K562 (cell line): ENCODE measurements at regions not wholly inside any gene's neighbourhood (a gene's known extent, or its start where the extent isn't known, plus 50 kb on each side); places are given as distances from the start of the nearest gene placed in this dataset.

Source experiments
- ATAC-seq: fragments of 200-7000 bp; cut with Tn5 transposase; 3 replicates; pipeline ENCODE4 v1.9.1; 2020; ENCODE audit warnings: moderate library complexity
- BruUV-seq: library from RNA; stranded (reverse); fragments of 400-500 nt; replicated peaks from 2 replicates; lab custom pipeline; 2021; lab: Mats Ljungman, UMichigan
- CTCF ChIA-PET: fragments of 300-600 bp; formaldehyde crosslinking; extraction: SDS; loops from one replicate; lab custom pipeline; 2021; ENCODE audit warnings: low intra/inter-chr PET ratio; lab: Yijun Ruan, JAX
- POLR2A ChIA-PET: fragments of 300-600, 350-650 bp; sonication (Branson Sonifier 250); formaldehyde crosslinking; extraction: SDS; loops from one replicate; lab custom pipeline; 2021; ENCODE audit warnings: antibody characterized with exemption, inconsistent platforms; lab: Yijun Ruan, JAX
- DNase-seq, 4 experiments: peaks; one replicate each; pipeline versions ENCODE4 v3.0.0 to v3.0.0-alpha.2; 2011 to 2018; ENCODE audit warnings: low spot score in 3 of 4, mixed read lengths in 3 of 4; ENCODE audit errors: extremely low read depth in 1 of 4
- FAIRE-seq: peaks from 2 replicates; lab custom pipeline; 2011; peaks lifted over from hg19 to GRCh38; lab: Jason Lieb, UNC
- H2AFZ ChIP-seq: 2 replicates; pipeline ENCODE4 v1.6.0; 2011; ENCODE audit warnings: low read depth, low read length, control low read depth, inconsistent platforms
- H3K27ac ChIP-seq: fragments of 200-600 bp; 3 replicates; pipeline ENCODE4 v1.8.0; 2011; ENCODE audit warnings: low read depth, mild to moderate bottlenecking, control low read depth, inconsistent platforms, low read length, moderate library complexity, mixed read lengths; ENCODE audit errors: extremely low read depth
- H3K27me3 ChIP-seq, 2 experiments: fragments of 300-600 bp in 1 of 2; 2 replicates in 1 of 2; 3 replicates in 1 of 2; pipeline versions ENCODE4 v1.6.0 to v1.8.0; 2011; ENCODE audit warnings: inconsistent platforms in 2 of 2, low read length in 2 of 2, mild to moderate bottlenecking in 1 of 2, mixed read lengths in 1 of 2, moderate library complexity in 1 of 2; ENCODE audit not compliant: control insufficient read depth in 2 of 2, insufficient read depth in 2 of 2
- H3K36me3 ChIP-seq: fragments of 300-600 bp; 3 replicates; pipeline ENCODE4 v1.8.0; 2011; ENCODE audit warnings: mild to moderate bottlenecking, low read length, inconsistent platforms; ENCODE audit not compliant: control insufficient read depth, insufficient read depth
- H3K4me1 ChIP-seq, 2 experiments: fragments of 200-600 bp in 1 of 2; replicated peaks in 1 of 2; 2 replicates in 1 of 2; 3 replicates in 1 of 2; pipeline versions ENCODE4 v1.5.1 to v1.8.0; 2011; ENCODE audit warnings: inconsistent platforms in 2 of 2, low read length in 2 of 2, mild to moderate bottlenecking in 1 of 2, mixed read lengths in 1 of 2, moderate library complexity in 1 of 2; ENCODE audit not compliant: control insufficient read depth in 2 of 2, insufficient read depth in 2 of 2
- H3K4me2 ChIP-seq: 2 replicates; pipeline ENCODE4 v1.6.1; 2011; ENCODE audit warnings: low read length, control low read depth, inconsistent platforms, mixed read lengths; ENCODE audit not compliant: insufficient read depth
- H3K4me3 ChIP-seq: fragments of 200-600 bp; sonication (generic), shearing (Covaris generic); 2 replicates; pipeline ENCODE4 v1.5.1; 2016; ENCODE audit warnings: control low read depth, inconsistent platforms
- H3K79me2 ChIP-seq: fragments of 200-600 bp; 3 replicates; pipeline ENCODE4 v1.8.0; 2011; ENCODE audit warnings: low read length, inconsistent platforms; ENCODE audit not compliant: control insufficient read depth, insufficient read depth
- H3K9ac ChIP-seq, 2 experiments: 2 replicates each; pipeline versions ENCODE4 v1.6.0 to v1.6.1; 2011; ENCODE audit warnings: low read depth in 2 of 2, low read length in 2 of 2, control low read depth in 1 of 2, inconsistent platforms in 1 of 2, mild to moderate bottlenecking in 1 of 2, mixed read lengths in 1 of 2; ENCODE audit not compliant: insufficient read depth in 1 of 2
- H3K9me1 ChIP-seq: one replicate; pipeline ENCODE4 v1.6.0; 2011; ENCODE audit warnings: inconsistent platforms, mild to moderate bottlenecking, low read length, moderate library complexity; ENCODE audit not compliant: control insufficient read depth, insufficient read depth
- H3K9me3 ChIP-seq: replicated peaks from 2 replicates; pipeline ENCODE4 v1.5.1; 2011; ENCODE audit warnings: low read depth, low read length, inconsistent platforms; ENCODE audit not compliant: control insufficient read depth, insufficient read depth
- H4K20me1 ChIP-seq: replicated peaks from 2 replicates; pipeline ENCODE4 v1.6.1; 2011; ENCODE audit warnings: low read length, inconsistent platforms, mixed read lengths; ENCODE audit not compliant: control insufficient read depth, insufficient read depth
- ASH1L ChIP-seq: fragments of 450-650 bp; IDR thresholded peaks from 2 replicates; pipeline ENCODE4 v1.6.1; 2018; ENCODE audit warnings: borderline replicate concordance, mild to moderate bottlenecking, low read depth; ENCODE audit not compliant: partially characterized antibody
- BRF1 ChIP-seq: IDR thresholded peaks from 3 replicates; pipeline ENCODE4 v1.6.1; 2011; ENCODE audit warnings: borderline replicate concordance, mild to moderate bottlenecking; ENCODE audit not compliant: insufficient read length; ENCODE audit errors: extremely low read depth
- CEBPG ChIP-seq, 3 experiments: fragments of 200-800 bp in 1 of 3; sonication (Bioruptor generic) in 1 of 3; sonication (generic) in 1 of 3; formaldehyde crosslinking in 1 of 3; IDR thresholded peaks in 2 of 3; conservative IDR thresholded peaks in 1 of 3; 2 replicates each; pipeline versions ENCODE4 v1.6.1 to v1.8.0; 2016 to 2022; ENCODE audit warnings: missing compliant biosample characterization in 2 of 3, missing genetic modification characterization in 2 of 3, mild to moderate bottlenecking in 1 of 3, missing genetic modification reagents in 1 of 3
- GATAD2A ChIP-seq: fragments of 450-650 bp; IDR thresholded peaks from 2 replicates; pipeline ENCODE4 v1.6.1; 2017
- LEF1 ChIP-seq: fragments of 450-650 bp; IDR thresholded peaks from 2 replicates; pipeline ENCODE4 v1.6.1; 2016; ENCODE audit warnings: mild to moderate bottlenecking
- MYC ChIP-seq, 2 experiments: fragments of 250-450 bp in 1 of 2; sonication (Bioruptor Pico) in 1 of 2; IDR thresholded peaks; 2 replicates each; pipeline versions ENCODE4 v1.5.1 to v1.6.1; 2012 to 2021; ENCODE audit warnings: low read depth in 2 of 2, borderline replicate concordance in 1 of 2, improper control_type of control experiment in 1 of 2, low read length in 1 of 2, mild to moderate bottlenecking in 1 of 2, moderate library complexity in 1 of 2
- NELFE ChIP-seq: IDR thresholded peaks from 2 replicates; pipeline ENCODE4 v1.6.1; 2011; ENCODE audit warnings: mild to moderate bottlenecking; ENCODE audit not compliant: insufficient read depth, insufficient read length
- SAFB2 ChIP-seq: fragments of 200-400 bp; formaldehyde crosslinking; IDR thresholded peaks from 2 replicates; pipeline ENCODE4 v1.6.1; 2018; ENCODE audit warnings: borderline replicate concordance, low read length, low read depth, moderate library complexity; ENCODE audit not compliant: severe bottlenecking
- SIN3B ChIP-seq: fragments of 450-650 bp; IDR thresholded peaks from 2 replicates; pipeline ENCODE4 v1.6.1; 2017; ENCODE audit warnings: low read depth, mild to moderate bottlenecking, moderate library complexity
- TBP ChIP-seq: optimal IDR thresholded peaks from 2 replicates; pipeline ENCODE3; 2011; ENCODE audit warnings: low read depth, low read length, improper control_type of control experiment
- THRAP3 ChIP-seq: fragments of 450-650 bp; IDR thresholded peaks from 2 replicates; pipeline ENCODE4 v1.6.1; 2016; ENCODE audit warnings: mild to moderate bottlenecking, inconsistent platforms, borderline replicate concordance
- ZNF197 ChIP-seq: fragments of 200-800 bp; sonication (Bioruptor generic); IDR thresholded peaks from 2 replicates; pipeline ENCODE4 v1.6.1; 2016; ENCODE audit warnings: low read depth, missing genetic modification characterization, missing compliant biosample characterization
- ZNF695 ChIP-seq: fragments of 450-650 bp; formaldehyde crosslinking; IDR thresholded peaks from 2 replicates; pipeline ENCODE4 v1.4.0; 2020; ENCODE audit warnings: mild to moderate bottlenecking, moderate library complexity
- ZNF77 ChIP-seq: fragments of 250-450 bp; sonication (Bioruptor Pico); IDR thresholded peaks from 2 replicates; pipeline ENCODE4 v1.5.0; 2020
- WGBS: fragments of 100-300 bp; shearing (Covaris generic); methylation state at CpG from one replicate; pipeline ENCODE4 v1.1.6; 2016; ENCODE audit warnings: low coverage, mixed read lengths; ENCODE audit not compliant: insufficient coverage; ENCODE audit errors: missing lambda C conversion rate; 5-methylcytosine and 5-hydroxymethylcytosine counted together
- in situ Hi-C: fragments of 300-500 bp; cut with MboI; formaldehyde crosslinking; loops from 4 replicates; pipeline ENCODE4 v1.15.0; 2018; ENCODE audit warnings: inconsistent platforms, mixed read lengths
- intact Hi-C: fragments of 100-400 bp; cut with micrococcal nuclease; formaldehyde crosslinking; loops from 2 replicates; pipeline ENCODE4 v1.14.2; 2022

DNA sequence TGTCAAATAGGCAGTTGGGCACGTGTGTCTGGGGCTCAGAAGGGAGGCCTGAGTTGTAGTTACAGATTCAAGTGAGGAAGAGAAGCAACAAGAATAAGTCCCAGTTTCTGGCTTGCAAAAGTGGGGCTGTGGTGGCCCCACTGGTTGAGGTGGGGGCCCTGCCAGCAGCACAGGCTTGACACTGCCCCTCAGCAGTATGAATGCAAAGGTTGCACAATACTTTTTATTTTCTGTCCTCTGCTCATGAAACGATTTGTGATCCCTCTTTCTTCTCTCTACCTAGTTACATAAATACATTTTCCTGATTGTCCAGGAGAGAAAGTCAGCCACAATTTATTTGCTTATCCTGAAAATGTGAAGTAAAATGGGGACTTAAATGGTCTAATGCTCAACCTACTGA is 577.8 kb downstream of the AACS start:
- in situ Hi-C loops, result no loop called here
- ChIA-PET POLR2A (no interaction called here), CTCF (no interaction called here)
- H2AFZ ChIP-seq, result no peak overlapping the region
- H3K4me2 ChIP-seq, result no peak overlapping the region
- no peak for FAIRE-seq
- H3K9me3 ChIP-seq, result no peaks in the 10 kb centered on the region
- WGBS, result 0% methylated on average over 2 of the region's 2 CpGs
- BruUV-seq, result no TSS peak
- ATAC-seq, result no peak
- no peaks in the 10 kb centered on the region for H3K4me1 ChIP-seq
- no peak overlapping the region for H3K9ac ChIP-seq
- no peaks in the 10 kb centered on the region for H3K36me3 ChIP-seq
- no peaks in the 10 kb centered on the region for H3K79me2 ChIP-seq
- H3K4me3 ChIP-seq, result no peak overlapping the region
- H3K27me3 ChIP-seq, result no peaks in the 10 kb centered on the region
- no peak for TF ChIP-seq CEBPG (CRISPR knock-in tag; IDR thresholded peaks at IDR 0.05)
- TF ChIP-seq CEBPG (tag; conservative IDR thresholded peaks at IDR 0.05 in 1 of 2, IDR thresholded peaks at IDR 0.05 in 1 of 2), result 0 out of 4 replicates have a peak, but pooled peaks of 1 of the 2 experiments have one; percentile 10
- TF ChIP-seq SIN3B, result no peak
- no peak for TF ChIP-seq ZNF197
- no peak for DNase-seq
- intact Hi-C loops, result no loop called here
- no peak overlapping the region for H3K27ac ChIP-seq
- H3K9me1 ChIP-seq, result no peaks in the 10 kb centered on the region
- no peaks in the 10 kb centered on the region for H4K20me1 ChIP-seq

DNA sequence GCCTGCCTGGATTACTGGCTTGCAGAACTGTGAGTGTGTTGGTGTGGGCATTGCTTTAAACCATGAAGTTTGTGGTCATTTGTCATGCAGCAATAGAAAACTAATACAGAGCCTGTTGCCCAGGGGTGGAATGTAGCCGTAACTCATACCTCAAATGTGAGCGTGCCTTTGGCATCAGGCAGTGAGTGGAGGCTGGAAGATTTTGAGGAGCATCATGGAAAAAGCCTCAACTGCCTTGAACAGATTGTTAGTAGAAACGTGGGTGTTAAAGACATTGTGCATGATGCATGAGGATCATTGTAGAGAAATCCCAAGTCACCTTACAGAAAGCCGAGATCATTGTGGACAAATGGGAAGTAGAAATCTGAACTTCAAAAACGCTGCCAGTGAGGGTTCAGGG is 580.5 kb downstream of the AACS start:
- POLR2A ChIA-PET, result no interaction called here
- H3K27ac ChIP-seq, result no peak overlapping the region
- H3K9me1 ChIP-seq, result no peaks in the 10 kb centered on the region
- H3K9ac ChIP-seq, result no peak overlapping the region
- no peak overlapping the region for H2AFZ ChIP-seq
- no peak overlapping the region for H3K4me3 ChIP-seq
- H3K9me3 ChIP-seq, result no peaks in the 10 kb centered on the region
- intact Hi-C loops, result no loop called here
- DNase-seq, result no peak
- H3K27me3 ChIP-seq, result no peaks in the 10 kb centered on the region
- FAIRE-seq, result no peak
- no peak overlapping the region for H3K4me2 ChIP-seq
- in situ Hi-C loops, result no loop called here
- no peaks in the 10 kb centered on the region for H3K36me3 ChIP-seq
- no peak for TF ChIP-seq ASH1L
- TF ChIP-seq SAFB2, result no peak
- no peak for TF ChIP-seq BRF1
- no peak for TF ChIP-seq NELFE
- TF ChIP-seq LEF1, result no peak
- no peak for TF ChIP-seq THRAP3
- TF ChIP-seq GATAD2A, result no peak
- TF ChIP-seq ZNF77 (CRISPR knock-in tag), result no peak
- no peak for TF ChIP-seq MYC (IDR thresholded peaks at IDR 0.05; ENCODE audit: low read depth, low read length)
- no peak for TF ChIP-seq MYC (CRISPR knock-in tag; IDR thresholded peaks at IDR 0.05; ENCODE audit: borderline replicate concordance, low read depth)
- TF ChIP-seq ZNF695 (CRISPR knock-in tag), result no peak
- no peak for TF ChIP-seq TBP
- TF ChIP-seq, all 486 proteins: peak for 0
- 2% methylated on average over 5 of the region's 5 CpGs for WGBS
- CTCF ChIA-PET, result no interaction called here
- ATAC-seq, result no peak
- BruUV-seq, result no TSS peak
- Histone ChIP-seq H4K20me1 (no peaks in the 10 kb centered on the region), H3K4me1 (no peaks in the 10 kb centered on the region), H3K79me2 (no peaks in the 10 kb centered on the region)
